Body of pancreas (tissue), 4 donors: ENCODE measurements at regions not wholly inside any gene's neighbourhood (a gene's known extent, or its start where the extent isn't known, plus 50 kb on each side); places are given as distances from the start of the nearest gene placed in this dataset.

Experiments used
- POLR2A ChIP-seq, 3 donors: fragments of 450-650 bp; IDR thresholded peaks; one replicate each; pipeline ENCODE4 v1.6.1; 2016; ENCODE audit warnings: antibody characterized with exemption in 3 of 3, mild to moderate bottlenecking in 2 of 3
- TF ChIP-seq, protein P1 (sequence below), 7 experiments: fragments of 450-650 bp in 4 of 7; fragments of 200-600 bp in 3 of 7; sonication (generic) in 3 of 7; IDR thresholded peaks; one replicate each; pipeline ENCODE4 v1.5.1; 2016 to 2019; ENCODE audit warnings: antibody characterized with exemption in 7 of 7

DNA sequence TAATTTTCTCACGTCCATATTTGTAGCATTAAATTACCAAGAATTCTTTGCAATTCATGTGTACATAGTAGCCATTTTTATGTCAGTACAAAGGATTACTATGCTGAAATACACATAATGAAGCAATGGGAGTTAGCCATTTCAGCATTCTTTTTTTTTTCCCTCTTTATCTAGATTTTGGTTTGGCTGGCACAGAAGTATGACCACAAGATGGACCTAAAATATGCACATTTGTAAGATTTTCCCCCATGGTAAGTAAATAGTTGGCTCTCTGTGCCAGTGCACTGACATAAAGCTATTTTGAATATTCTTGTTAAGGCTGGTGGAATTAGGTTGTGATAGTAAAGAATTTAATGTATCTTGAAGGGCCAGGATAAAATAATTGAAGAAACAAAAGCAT, 486.1 kb upstream of the BTBD3 start:
- TF ChIP-seq, protein P1, sequence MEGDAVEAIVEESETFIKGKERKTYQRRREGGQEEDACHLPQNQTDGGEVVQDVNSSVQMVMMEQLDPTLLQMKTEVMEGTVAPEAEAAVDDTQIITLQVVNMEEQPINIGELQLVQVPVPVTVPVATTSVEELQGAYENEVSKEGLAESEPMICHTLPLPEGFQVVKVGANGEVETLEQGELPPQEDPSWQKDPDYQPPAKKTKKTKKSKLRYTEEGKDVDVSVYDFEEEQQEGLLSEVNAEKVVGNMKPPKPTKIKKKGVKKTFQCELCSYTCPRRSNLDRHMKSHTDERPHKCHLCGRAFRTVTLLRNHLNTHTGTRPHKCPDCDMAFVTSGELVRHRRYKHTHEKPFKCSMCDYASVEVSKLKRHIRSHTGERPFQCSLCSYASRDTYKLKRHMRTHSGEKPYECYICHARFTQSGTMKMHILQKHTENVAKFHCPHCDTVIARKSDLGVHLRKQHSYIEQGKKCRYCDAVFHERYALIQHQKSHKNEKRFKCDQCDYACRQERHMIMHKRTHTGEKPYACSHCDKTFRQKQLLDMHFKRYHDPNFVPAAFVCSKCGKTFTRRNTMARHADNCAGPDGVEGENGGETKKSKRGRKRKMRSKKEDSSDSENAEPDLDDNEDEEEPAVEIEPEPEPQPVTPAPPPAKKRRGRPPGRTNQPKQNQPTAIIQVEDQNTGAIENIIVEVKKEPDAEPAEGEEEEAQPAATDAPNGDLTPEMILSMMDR (IDR thresholded peaks at IDR 0.05), result no peak
- TF ChIP-seq POLR2A (IDR thresholded peaks at IDR 0.05), result no peak
